NCI-H2107 (cell line): ENCODE measurements at regions not wholly inside any gene's neighbourhood (a gene's known extent, or its start where the extent isn't known, plus 50 kb on each side); places are given as distances from the start of the nearest gene placed in this dataset.

Experiments
- DNase-seq: peaks from one replicate; lab custom pipeline; 2025; lab: John Stamatoyannopoulos, UW

GRCh38 chr3:87175732-87176131 is 51.4 kb upstream of the CHMP2B start:
- no peak for DNase-seq

GRCh38 chr3:87173776-87174175 is 53.3 kb upstream of the CHMP2B start:
- DNase-seq = no peak

DNA sequence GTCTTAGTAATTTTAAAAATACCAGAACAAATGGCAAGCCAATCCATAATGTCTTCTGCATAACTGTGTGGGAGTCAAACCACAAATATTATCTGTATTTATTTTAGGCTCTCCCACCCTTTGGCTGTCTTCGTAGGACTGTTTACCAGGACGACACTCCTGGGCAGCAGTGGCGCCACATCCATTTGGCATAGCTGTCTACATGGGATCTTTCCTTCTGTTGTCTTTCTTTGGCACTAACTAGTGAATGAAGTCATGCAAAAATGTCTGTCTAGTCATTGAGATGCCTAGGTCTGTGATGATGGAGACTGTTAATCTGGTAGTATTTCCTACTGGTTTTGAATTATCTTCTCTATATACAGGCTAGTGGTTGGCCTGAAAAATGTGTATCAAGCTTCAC is 54.0 kb upstream of the CHMP2B start:
- no peak for DNase-seq

DNA sequence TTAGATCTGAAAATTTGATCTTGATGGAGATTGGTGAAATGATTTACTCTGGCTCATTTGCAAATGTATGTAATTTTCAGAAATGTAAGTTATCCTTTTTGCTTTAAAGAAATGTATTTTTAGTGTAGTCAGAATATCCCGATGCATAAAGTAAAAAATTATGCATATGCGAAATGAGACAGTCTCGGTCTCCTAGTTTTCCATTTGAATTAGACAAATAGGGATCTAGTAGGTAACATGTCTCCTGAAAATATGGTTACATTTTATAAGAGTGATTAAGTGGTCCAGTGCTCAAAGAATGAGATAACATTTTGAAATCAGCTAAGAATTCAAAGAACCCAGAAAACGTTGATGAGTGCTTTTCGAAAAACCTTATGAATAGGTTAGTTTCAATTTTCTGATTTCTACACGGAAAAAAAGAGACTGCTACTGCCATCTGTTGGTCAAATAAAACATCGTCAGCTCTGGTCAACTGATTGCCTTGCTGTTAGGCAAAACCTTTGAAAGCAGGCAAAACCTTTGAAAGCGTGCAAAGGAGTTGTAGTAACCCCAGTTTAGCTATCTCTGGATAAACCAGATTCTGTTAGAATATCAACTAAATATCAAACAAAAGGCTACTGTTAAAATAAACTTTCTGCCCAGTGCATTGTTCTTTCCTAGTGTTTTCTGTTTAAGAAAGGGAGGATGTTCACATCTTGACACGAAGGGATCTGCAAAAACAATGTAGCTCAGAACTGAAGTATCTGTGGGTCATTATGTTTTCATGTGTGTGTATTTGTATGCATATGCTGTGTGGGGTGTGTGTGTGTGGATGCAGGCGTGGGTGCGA is 59.3 kb upstream of the CHMP2B start:
- peak; percentile 43 for DNase-seq

DNA sequence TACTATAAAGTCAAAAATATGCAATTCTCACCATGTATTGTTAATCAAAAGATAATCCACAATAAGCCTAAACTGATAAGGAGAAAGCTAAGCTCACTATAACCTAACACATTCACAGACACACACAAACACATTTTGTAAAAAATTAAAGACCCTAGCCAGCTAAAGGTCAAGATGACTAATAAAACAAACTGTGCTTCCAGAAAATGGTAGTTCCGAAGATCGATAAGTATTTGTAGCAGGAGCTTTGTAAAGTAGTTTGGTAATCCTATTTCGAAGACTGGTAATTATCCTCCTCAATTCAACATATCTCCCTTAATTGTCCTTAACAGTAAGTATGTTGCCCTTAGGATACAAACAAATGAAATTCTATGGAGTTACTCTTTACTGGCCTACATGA is 62.9 kb upstream of the CHMP2B start:
- no peak for DNase-seq

GRCh38 chr3:87161851-87162250 is 65.3 kb upstream of the CHMP2B start:
- no peak for DNase-seq

GRCh38 chr3:87161417-87161816 is 65.7 kb upstream of the CHMP2B start:
- DNase-seq = no peak

GRCh38 chr3:87161013-87161412 is 66.1 kb upstream of the CHMP2B start:
- no peak for DNase-seq

DNA sequence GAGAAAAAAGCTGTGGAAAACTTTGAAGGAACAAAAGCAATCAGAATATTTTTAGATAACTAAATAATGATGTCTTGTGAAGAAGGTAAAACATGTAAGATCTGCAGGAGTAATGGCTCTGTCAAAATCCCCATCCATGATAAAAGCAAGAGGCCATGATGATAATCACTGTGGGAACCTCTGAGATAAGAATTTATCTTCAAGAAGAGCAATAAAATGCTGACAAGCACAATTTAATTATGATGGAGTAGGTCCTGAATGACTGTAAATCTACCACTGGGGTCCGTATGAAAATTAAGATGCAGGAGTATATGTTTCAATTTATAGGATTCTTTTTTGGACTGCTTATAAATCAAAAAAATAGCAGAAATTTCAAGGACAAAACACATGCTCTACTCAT is 68.3 kb upstream of the CHMP2B start:
- DNase-seq = no peak

DNA sequence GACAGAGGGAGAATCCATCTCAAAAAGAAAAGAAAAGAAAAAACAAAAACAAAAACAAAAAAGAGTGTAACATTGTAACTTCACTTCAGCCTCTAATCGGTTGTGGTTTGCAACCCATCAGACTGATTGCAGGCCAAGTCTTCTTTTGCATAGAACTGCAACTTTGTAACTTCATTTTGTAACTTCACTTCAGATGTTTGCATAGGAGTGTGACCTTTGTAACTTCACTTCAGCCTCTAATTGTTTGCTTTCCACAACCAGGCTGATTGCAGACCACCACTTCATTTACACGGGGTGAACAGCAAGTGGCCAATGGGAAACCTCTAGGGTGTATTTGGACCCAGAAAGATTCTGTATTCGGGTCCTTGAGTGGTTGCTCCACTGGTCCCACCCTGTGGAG is 79.1 kb upstream of the CHMP2B start:
- DNase-seq = no peak

DNA sequence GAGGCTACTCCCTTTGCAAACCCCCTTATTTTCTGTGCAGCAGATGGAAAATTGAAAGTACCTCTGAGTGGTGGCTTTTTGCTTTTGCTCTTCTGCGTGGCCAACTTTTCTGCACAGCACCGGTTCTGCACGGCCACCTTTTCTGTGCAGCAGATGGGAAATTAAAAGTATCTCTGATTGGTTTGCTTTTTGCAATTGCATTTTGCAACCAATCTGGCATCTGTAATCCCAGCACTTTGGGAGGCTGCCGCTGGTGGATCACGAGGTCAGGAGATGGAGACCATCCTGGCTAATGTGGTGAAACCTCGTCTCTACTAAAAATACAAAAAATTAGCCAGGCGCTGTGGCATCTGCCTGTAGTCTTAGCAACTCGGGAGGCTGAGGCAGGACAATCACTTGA is 79.5 kb upstream of the CHMP2B start:
- DNase-seq = no peak

DNA sequence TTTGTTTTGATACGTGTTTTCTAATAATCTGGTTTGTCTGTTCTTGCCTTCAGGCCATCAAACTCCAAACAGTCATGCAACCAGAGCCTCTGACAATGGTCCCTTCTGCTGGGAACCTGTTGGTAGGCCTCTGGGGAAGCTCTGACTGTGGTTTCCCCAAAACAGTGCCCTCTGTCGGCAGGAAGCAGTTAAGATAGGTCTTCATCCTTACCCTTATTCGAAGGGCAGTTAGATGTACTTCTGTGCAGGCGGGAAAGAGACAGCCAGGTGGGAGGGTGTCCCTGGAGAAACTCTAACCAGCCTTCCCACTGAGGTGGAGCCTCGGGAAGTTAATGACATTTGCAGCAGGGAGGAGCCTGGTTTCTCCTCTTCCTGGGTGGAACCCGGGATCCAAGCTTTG is 81.6 kb upstream of the CHMP2B start:
- no peak for DNase-seq

GRCh38 chr3:87136066-87136596 is 91.0 kb upstream of the CHMP2B start:
- no peak for DNase-seq

DNA sequence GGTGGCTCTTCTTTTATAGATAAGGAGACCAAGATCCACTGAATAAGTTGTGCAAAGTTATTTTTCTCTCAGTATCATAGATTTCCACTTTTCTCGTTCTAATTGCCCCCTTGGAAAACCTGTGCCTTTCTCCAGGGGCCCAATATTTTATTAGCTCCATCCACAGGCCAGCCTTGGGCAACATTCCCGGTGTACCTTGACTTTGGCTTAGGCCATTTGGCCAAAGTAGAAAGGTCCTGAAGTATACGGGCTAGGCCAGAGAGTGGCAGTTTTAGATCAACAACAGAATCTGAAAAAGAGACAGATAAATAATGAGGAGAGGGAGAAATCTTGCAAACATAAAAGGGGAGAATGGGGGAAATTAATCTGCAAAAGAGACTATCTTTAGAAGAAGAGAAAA is 91.7 kb upstream of the CHMP2B start:
- no peak for DNase-seq

DNA sequence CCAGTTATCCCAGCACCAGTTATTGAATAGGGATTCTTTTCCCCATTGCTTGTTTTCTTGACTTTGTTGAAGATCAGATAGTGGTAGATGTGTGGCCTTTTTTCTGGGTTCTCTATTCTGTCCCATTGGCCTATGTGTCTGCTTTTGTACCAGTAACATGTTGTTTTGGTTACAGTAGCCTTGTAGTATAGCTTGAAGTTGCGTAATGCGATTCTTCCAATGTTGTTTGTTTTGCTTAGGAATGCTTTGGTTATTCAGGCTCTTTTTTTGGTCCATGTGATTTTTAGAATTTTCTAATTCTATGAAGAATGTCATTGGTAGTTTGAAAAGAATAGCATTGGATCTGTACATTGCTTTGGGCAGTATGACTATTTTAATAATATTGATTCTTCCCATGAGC is 94.3 kb upstream of the CHMP2B start:
- no peak for DNase-seq

GRCh38 chr3:87128006-87128405 is 99.1 kb upstream of the CHMP2B start:
- no peak for DNase-seq

GRCh38 chr3:87127281-87127680 is 99.8 kb upstream of the CHMP2B start:
- no peak for DNase-seq

DNA sequence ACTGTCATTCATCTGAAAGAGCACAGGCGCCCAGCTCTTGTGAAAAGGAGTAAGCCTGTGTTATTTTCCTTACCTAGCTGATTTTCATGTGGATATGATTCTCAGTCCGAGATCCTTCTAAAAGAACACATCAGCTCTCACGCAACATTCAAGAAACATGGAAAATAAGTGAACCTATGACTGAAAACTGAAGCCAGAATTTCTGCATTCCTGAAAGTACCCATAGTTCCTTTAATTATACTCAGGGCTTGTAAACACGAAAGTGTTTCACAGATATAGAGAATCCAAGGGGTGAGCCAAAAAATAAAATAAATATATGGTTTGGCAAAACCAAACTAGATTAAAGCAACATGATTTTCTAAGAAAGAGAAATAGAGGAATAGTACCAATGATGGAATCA is 100.8 kb upstream of the CHMP2B start:
- DNase-seq = no peak

- no peak for DNase-seq
Observed at GRCh38 chr3:87125116-87125515, 102.0 kb upstream of the CHMP2B start.

DNA sequence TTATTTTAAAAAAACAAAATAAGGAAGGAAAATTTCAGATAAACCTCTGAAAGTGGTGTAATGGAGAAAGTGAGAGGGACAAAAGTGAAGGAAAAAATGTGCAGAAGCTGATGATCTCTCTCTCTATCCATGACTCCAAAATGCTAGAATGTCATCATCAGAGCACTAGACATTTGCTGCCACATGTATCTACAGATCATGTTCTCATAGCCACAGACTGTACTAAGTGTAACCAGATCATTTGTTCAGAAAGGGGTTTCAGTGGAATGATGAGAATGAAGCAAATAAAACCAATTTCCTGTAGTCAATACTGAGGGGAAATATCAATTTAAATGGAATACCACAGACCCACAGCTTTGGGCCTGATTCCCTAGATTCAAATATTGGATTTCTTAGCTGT is 104.3 kb upstream of the CHMP2B start:
- no peak for DNase-seq

GRCh38 chr3:87121856-87122255 is 105.3 kb upstream of the CHMP2B start:
- DNase-seq = no peak

DNA sequence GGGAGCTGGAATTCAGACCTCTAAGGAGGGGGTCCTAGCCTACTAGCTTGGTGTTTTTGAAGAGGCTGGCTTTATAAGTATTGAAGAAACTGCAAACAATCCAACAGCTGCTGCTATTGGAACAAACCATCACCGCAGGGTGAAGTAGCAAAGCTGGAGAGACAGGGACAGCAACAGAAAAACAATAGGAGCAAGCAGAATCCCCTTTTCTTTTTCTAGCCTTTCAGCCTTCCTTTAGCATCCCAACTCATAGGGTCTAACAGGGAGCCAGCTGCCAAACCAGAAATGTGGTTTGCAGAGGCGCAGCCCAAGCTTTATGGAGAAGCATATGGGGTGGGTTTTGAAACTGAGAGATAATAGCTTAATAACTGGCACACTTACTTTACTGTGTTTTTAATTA is 106.2 kb upstream of the CHMP2B start:
- peak; percentile 66 for DNase-seq

DNA sequence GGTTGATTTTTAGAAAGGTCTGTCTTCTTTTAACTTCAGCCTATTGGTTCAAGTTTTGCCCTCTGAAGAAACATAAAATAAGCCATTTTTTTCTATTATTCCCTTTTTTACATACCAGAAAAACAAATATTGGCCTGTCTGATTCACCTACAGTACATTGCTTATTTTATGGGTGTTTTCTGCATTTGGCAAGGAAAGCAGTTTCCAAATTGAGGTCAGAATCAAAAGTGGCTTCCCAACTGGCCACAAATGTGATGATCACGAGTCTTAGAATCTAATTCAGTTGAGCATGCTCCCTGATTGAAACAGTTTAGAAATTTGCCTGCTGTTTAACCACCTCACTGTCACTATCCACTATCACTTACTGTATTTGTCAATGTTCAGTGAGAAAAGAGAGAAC is 106.9 kb upstream of the CHMP2B start:
- DNase-seq = no peak

- no peak for DNase-seq
Observed at GRCh38 chr3:87109465-87109864, 117.6 kb upstream of the CHMP2B start.
